ENCODE measurements at regions not wholly inside any gene's neighbourhood (a gene's known extent, or its start where the extent isn't known, plus 50 kb on each side); places are given as distances from the start of the nearest gene placed in this dataset.

DNA sequence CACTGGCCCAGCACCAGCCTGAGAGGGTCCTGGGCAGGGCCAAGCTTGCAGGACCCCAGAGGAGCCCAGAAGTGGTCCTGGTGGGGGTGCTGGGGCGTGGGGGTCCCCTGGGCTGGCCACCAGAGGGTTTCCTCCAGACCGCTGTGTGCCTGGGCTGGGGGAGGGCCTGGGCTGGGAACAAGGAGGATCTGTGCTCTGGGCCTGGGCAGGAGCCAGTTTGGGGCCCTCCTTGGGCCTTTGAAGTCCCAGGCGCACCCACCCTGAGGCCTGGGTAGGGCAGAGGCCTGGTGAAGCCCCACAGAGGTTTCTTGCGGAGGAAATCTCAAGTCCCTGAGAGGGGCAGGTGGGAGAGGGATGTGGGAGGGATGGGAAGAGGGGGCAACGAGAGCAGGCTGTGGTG, 63.4 kb upstream of the GPC1 start:
- TF ChIP-seq, protein P1, sequence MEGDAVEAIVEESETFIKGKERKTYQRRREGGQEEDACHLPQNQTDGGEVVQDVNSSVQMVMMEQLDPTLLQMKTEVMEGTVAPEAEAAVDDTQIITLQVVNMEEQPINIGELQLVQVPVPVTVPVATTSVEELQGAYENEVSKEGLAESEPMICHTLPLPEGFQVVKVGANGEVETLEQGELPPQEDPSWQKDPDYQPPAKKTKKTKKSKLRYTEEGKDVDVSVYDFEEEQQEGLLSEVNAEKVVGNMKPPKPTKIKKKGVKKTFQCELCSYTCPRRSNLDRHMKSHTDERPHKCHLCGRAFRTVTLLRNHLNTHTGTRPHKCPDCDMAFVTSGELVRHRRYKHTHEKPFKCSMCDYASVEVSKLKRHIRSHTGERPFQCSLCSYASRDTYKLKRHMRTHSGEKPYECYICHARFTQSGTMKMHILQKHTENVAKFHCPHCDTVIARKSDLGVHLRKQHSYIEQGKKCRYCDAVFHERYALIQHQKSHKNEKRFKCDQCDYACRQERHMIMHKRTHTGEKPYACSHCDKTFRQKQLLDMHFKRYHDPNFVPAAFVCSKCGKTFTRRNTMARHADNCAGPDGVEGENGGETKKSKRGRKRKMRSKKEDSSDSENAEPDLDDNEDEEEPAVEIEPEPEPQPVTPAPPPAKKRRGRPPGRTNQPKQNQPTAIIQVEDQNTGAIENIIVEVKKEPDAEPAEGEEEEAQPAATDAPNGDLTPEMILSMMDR (IDR thresholded peaks at IDR 0.05): no peak
- TF ChIP-seq POLR2A (IDR thresholded peaks at IDR 0.05): no peak

Data from right lobe of liver (tissue), 4 donors.